ENCODE measurements at regions not wholly inside any gene's neighbourhood (a gene's known extent, or its start where the extent isn't known, plus 50 kb on each side); places are given as distances from the start of the nearest gene placed in this dataset.
"Not testable (repeated sequence)": the region's sequence is repeated elsewhere in the genome, so short reads cannot be mapped to it uniquely, and the experiment has no call there.

GRCh38 chr1:83251687-83252086, 747.2 kb downstream of the TTLL7 start:
- H3K9ac ChIP-seq (ENCODE audit: low read depth, low read length); H3K9me3 ChIP-seq (ENCODE audit: control insufficient read depth, insufficient read depth, low read length); H3K36me3 ChIP-seq (ENCODE audit: insufficient read depth, low read length); H3K4me1 ChIP-seq (ENCODE audit: insufficient read depth, low read length): not testable (repeated sequence)

- not testable (repeated sequence) for H3K4me1 ChIP-seq (ENCODE audit: insufficient read depth, low read length); H3K9me3 ChIP-seq (ENCODE audit: control insufficient read depth, insufficient read depth, low read length); H3K36me3 ChIP-seq (ENCODE audit: insufficient read depth, low read length); H3K9ac ChIP-seq (ENCODE audit: low read depth, low read length)
These were observed 752.2 kb downstream of the TTLL7 start for GRCh38 chr1:83246780-83247179.

- H3K4me1 ChIP-seq (ENCODE audit: insufficient read depth, low read length): not testable (repeated sequence)
These were observed 754.1 kb downstream of the TTLL7 start for GRCh38 chr1:83244832-83245231.

GRCh38 chr1:83239568-83239967, 759.4 kb downstream of the TTLL7 start:
- H3K9ac ChIP-seq (ENCODE audit: low read depth, low read length); H3K4me1 ChIP-seq (ENCODE audit: insufficient read depth, low read length); H3K36me3 ChIP-seq (ENCODE audit: insufficient read depth, low read length); H3K9me3 ChIP-seq (ENCODE audit: control insufficient read depth, insufficient read depth, low read length): not testable (repeated sequence)

More at GRCh38 chr1:83244832-83245231, 754.1 kb downstream of the TTLL7 start:
- H3K9ac ChIP-seq (ENCODE audit: low read depth, low read length); H3K9me3 ChIP-seq (ENCODE audit: control insufficient read depth, insufficient read depth, low read length); H3K36me3 ChIP-seq (ENCODE audit: insufficient read depth, low read length): not testable (repeated sequence)

GRCh38 chr1:83238654-83239053, 760.3 kb downstream of the TTLL7 start:
- H3K9me3 ChIP-seq (ENCODE audit: control insufficient read depth, insufficient read depth, low read length); H3K9ac ChIP-seq (ENCODE audit: low read depth, low read length); H3K36me3 ChIP-seq (ENCODE audit: insufficient read depth, low read length); H3K4me1 ChIP-seq (ENCODE audit: insufficient read depth, low read length): not testable (repeated sequence)

DNA sequence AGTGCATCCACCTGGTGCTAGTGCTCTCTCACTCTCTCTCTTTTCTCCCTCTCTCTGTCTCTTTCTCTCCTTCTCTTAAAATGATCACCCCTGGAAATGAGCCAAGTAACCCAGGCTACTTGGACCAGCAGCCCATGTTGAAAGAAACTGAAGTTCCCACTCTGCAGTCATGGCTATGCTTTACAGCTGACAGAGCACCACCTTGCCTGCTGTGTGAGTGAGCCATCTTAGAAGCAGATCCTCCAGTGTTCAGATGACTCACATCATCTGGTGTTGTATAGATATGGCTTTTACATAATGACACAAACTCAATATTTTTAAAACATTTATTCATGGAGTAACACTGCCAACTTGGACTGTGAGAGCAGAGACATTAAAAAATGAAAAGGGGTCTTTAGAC, 779.1 kb downstream of the TTLL7 start:
- not testable (repeated sequence) for H3K9me3 ChIP-seq (ENCODE audit: control insufficient read depth, insufficient read depth, low read length); H3K4me1 ChIP-seq (ENCODE audit: insufficient read depth, low read length); H3K36me3 ChIP-seq (ENCODE audit: insufficient read depth, low read length); H3K9ac ChIP-seq (ENCODE audit: low read depth, low read length)

GRCh38 chr1:83218036-83218716, 780.8 kb downstream of the TTLL7 start:
- H3K9ac ChIP-seq (ENCODE audit: low read depth, low read length); H3K4me1 ChIP-seq (ENCODE audit: insufficient read depth, low read length); H3K36me3 ChIP-seq (ENCODE audit: insufficient read depth, low read length); H3K9me3 ChIP-seq (ENCODE audit: control insufficient read depth, insufficient read depth, low read length): not testable (repeated sequence)

- not testable (repeated sequence) for H3K36me3 ChIP-seq (ENCODE audit: insufficient read depth, low read length); H3K9me3 ChIP-seq (ENCODE audit: control insufficient read depth, insufficient read depth, low read length); H3K9ac ChIP-seq (ENCODE audit: low read depth, low read length); H3K4me1 ChIP-seq (ENCODE audit: insufficient read depth, low read length)
These were observed 784.6 kb downstream of the TTLL7 start for GRCh38 chr1:83214317-83214716.

DNA sequence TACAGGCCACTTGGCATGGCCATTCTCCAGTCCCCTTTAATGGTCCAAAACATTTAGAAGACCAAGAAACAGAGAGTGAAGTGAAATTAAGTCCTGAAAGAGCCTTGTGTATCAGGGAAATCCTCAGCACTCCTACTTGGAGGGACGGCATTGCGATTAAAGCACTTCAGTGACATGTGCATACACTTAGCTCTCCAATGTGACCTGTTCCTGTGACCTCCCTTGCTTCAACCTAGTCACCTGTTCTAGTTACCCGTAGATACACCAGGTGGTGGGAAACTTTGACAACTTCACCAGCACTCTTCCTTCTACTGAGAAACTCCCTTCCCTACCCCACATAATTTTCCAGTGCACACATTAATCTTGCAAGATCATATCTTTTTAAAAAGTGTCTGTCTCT, 785.3 kb downstream of the TTLL7 start:
- not testable (repeated sequence) for H3K9me3 ChIP-seq (ENCODE audit: control insufficient read depth, insufficient read depth, low read length); H3K9ac ChIP-seq (ENCODE audit: low read depth, low read length); H3K36me3 ChIP-seq (ENCODE audit: insufficient read depth, low read length)
- peaks cover 13% of the 10 kb centered on the region; the same call in 1 of the 2 replicates for H3K4me1 ChIP-seq (ENCODE audit: insufficient read depth, low read length)

DNA sequence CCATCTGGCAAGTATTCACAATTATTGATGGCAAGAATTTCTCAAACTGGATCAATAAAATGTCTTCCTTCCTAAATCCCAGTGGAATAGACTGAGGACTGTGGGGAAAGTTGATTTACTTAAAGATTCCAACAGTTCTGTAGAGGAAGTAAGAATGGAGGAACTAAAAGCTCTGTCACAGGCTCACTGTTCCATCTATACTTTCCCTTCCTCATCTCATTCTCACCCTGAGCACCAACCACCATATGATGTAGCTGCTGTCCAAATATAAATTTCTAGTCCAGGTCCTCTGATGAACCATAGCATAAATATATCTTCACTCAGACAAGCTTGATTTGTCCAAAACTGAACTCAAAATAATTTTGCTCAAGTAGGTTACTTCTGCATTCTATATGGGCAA, 786.9 kb downstream of the TTLL7 start:
- H3K4me1 ChIP-seq (ENCODE audit: insufficient read depth, low read length); H3K9ac ChIP-seq (ENCODE audit: low read depth, low read length); H3K9me3 ChIP-seq (ENCODE audit: control insufficient read depth, insufficient read depth, low read length); H3K36me3 ChIP-seq (ENCODE audit: insufficient read depth, low read length): not testable (repeated sequence)

- not testable (repeated sequence) for H3K9ac ChIP-seq (ENCODE audit: low read depth, low read length); H3K36me3 ChIP-seq (ENCODE audit: insufficient read depth, low read length); H3K9me3 ChIP-seq (ENCODE audit: control insufficient read depth, insufficient read depth, low read length); H3K4me1 ChIP-seq (ENCODE audit: insufficient read depth, low read length)
These were observed 790.4 kb downstream of the TTLL7 start for GRCh38 chr1:83208540-83208939.

GRCh38 chr1:83194610-83195009, 804.3 kb downstream of the TTLL7 start:
- not testable (repeated sequence) for H3K9me3 ChIP-seq (ENCODE audit: control insufficient read depth, insufficient read depth, low read length); H3K4me1 ChIP-seq (ENCODE audit: insufficient read depth, low read length); H3K9ac ChIP-seq (ENCODE audit: low read depth, low read length); H3K36me3 ChIP-seq (ENCODE audit: insufficient read depth, low read length)

- peak overlapping the region; percentile 57 for H3K9ac ChIP-seq (ENCODE audit: low read depth, low read length)
- H3K36me3 ChIP-seq (ENCODE audit: insufficient read depth, low read length); H3K4me1 ChIP-seq (ENCODE audit: insufficient read depth, low read length); H3K9me3 ChIP-seq (ENCODE audit: control insufficient read depth, insufficient read depth, low read length): not testable (repeated sequence)
These were observed 816.8 kb downstream of the TTLL7 start for GRCh38 chr1:83182033-83182728.

DNA sequence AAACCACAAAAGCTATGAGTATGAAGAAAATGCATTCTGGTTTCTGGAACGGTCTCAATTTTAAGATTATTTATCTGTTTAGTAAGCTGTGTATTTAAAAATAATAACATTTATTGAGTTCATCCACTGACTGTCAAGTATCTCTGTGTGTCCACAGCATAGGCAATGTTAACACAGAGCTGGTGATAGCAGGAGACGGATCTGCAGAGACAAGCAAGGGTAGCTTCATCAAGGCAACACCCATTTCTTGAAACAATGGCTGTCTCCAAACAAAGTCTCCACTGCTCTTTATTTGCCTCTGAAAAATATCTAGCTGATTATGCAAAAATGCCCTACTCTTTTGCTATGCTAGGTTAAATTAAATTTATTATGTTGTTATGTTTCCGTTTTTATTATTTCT, 818.3 kb downstream of the TTLL7 start:
- not testable (repeated sequence) for H3K36me3 ChIP-seq (ENCODE audit: insufficient read depth, low read length); H3K9ac ChIP-seq (ENCODE audit: low read depth, low read length); H3K9me3 ChIP-seq (ENCODE audit: control insufficient read depth, insufficient read depth, low read length); H3K4me1 ChIP-seq (ENCODE audit: insufficient read depth, low read length)

GRCh38 chr1:83167634-83168033, 831.3 kb downstream of the TTLL7 start:
- not testable (repeated sequence) for H3K9ac ChIP-seq (ENCODE audit: low read depth, low read length); H3K36me3 ChIP-seq (ENCODE audit: insufficient read depth, low read length); H3K4me1 ChIP-seq (ENCODE audit: insufficient read depth, low read length); H3K9me3 ChIP-seq (ENCODE audit: control insufficient read depth, insufficient read depth, low read length)

Measured in ES-I3 (cell line).